Endothelial cell (in vitro differentiated cells): ENCODE measurements at regions not wholly inside any gene's neighbourhood (a gene's known extent, or its start where the extent isn't known, plus 50 kb on each side); places are given as distances from the start of the nearest gene placed in this dataset.
"Not testable (repeated sequence)": the region's sequence is repeated elsewhere in the genome, so short reads cannot be mapped to it uniquely, and the experiment has no call there.

Source experiments
- DNase-seq: peaks from one replicate; pipeline ENCODE4 v3.0.0; 2021; ENCODE audit warnings: low spot score
- H3K27ac Mint-ChIP-seq: one replicate; pipeline ENCODE4 v1.8.0; 2021; ENCODE audit warnings: mixed read lengths, inconsistent platforms; ENCODE audit not compliant: unreplicated experiment
- H3K27me3 Mint-ChIP-seq: one replicate; pipeline ENCODE4 v1.8.0; 2021; ENCODE audit warnings: mild to moderate bottlenecking, moderate library complexity, mixed read lengths, inconsistent platforms; ENCODE audit not compliant: unreplicated experiment
- H3K36me3 Mint-ChIP-seq: one replicate; pipeline ENCODE4 v1.8.0; 2021; ENCODE audit warnings: mild to moderate bottlenecking, low read depth, mixed read lengths, inconsistent platforms; ENCODE audit not compliant: unreplicated experiment
- H3K4me1 Mint-ChIP-seq: one replicate; pipeline ENCODE4 v1.8.0; 2021; ENCODE audit warnings: mild to moderate bottlenecking, mixed read lengths, inconsistent platforms; ENCODE audit not compliant: unreplicated experiment
- H3K4me3 Mint-ChIP-seq: one replicate; pipeline ENCODE4 v1.8.0; 2021; ENCODE audit warnings: mild to moderate bottlenecking, mixed read lengths, inconsistent platforms; ENCODE audit not compliant: unreplicated experiment
- H3K9me3 Mint-ChIP-seq: one replicate; pipeline ENCODE4 v1.8.0; 2021; ENCODE audit warnings: mixed read lengths, inconsistent platforms; ENCODE audit not compliant: unreplicated experiment
- CTCF ChIP-seq: fragments of 200-600 bp; sonication (generic); IDR thresholded peaks from one replicate; pipeline ENCODE4 v1.5.0; 2021; ENCODE audit warnings: antibody characterized with exemption; ENCODE audit not compliant: unreplicated experiment

DNA sequence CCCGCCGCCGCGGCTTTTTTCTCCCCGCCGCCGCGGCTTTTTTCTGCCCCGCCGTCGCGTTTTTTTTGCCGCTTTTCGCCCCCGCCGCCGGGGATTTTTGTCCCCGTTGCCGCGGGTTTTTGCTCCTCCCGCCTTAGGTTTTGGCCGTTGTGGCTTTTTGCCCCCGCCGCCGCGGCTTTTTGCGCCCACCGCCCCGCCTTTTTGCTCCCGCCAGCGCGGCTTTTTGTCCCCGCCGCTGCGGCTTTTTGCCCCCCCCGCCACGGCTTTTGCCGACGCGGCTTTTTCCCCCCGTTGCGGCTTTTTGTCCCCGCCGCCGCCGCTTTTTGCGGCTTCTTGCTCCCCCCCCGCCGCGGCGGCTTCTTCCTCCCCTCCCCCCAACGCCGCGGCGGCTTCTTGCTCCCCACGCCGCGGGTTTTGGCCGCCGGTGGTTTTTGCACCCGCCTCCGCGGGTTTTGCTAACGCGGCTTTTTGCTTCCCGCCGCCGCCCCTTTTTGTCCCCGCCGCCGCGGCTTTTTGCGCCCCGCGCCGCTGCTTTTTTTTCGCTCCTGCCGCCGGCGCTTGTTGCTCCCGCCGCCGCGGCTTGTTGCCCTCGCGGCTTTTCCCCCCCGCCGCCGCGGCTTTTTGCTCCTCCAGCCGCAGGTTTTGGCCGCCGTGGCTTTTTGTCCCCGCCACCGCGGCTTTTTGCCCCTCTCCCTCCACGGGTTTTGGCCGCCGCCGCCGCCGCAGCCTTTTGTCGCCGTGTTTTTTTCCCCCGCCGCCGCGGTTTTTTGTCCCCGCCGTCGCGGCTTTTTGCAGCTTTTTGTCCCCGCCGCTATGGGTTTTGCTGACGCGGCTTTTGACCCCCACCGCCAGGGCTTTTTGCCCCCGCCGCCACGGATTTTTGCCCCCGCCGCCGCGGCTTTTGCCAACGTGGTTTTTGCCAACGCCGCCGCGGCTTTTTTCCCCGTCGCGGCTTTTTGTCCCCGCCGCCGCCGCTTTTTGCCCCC is 150.3 kb downstream of the KCNJ18 start:
- Mint-ChIP-seq H3K9me3 (peaks cover 15% of the 10 kb centered on the region), H3K4me1 (no peaks in the 10 kb centered on the region), H3K36me3 (peaks cover 5% of the 10 kb centered on the region), H3K27ac (no peak overlapping the region), H3K27me3 (no peaks in the 10 kb centered on the region), H3K4me3 (no peak overlapping the region)
- TF ChIP-seq CTCF = no peak
- DNase-seq = no peak

DNA sequence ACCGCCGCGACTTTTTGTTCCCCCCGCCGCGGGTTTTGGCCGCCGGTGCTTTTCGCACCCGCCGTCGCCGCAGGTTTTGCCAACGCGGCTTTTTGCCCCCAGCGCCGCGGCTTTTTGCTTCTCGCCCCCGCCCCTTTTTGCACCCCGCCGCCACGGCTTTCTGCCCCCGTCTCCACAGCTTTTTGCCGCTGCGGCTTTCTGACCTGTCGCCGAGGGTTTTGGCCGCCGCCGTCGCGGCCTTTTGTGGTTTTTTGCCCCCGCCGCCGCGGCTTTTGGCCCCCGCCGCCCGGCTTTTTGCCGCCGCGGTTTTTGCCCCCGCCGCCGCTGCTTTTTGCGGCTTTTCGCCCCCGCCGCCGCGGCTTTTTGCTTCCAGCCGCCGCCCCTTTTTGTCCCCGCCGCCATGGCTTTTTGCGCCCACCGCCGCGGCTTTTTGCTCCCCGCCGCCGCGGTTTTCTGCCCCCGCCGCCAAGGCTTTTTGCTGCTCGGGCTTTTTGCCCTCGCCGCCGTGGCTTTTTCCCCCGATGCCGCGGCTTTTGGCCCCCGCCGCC is 151.1 kb downstream of the KCNJ18 start:
- no peak overlapping the region for H3K4me3 Mint-ChIP-seq
- H3K27ac Mint-ChIP-seq = no peak overlapping the region
- peaks cover 6% of the 10 kb centered on the region for H3K36me3 Mint-ChIP-seq
- H3K4me1 Mint-ChIP-seq = no peaks in the 10 kb centered on the region
- H3K9me3 Mint-ChIP-seq = peaks cover 16% of the 10 kb centered on the region
- TF ChIP-seq CTCF = no peak
- H3K27me3 Mint-ChIP-seq = peaks cover under 1% of the 10 kb centered on the region
- DNase-seq = no peak

- H3K4me3 Mint-ChIP-seq = no peak overlapping the region
- peaks cover 3% of the 10 kb centered on the region for H3K27me3 Mint-ChIP-seq
- TF ChIP-seq CTCF = no peak
- H3K36me3 Mint-ChIP-seq = peaks cover 9% of the 10 kb centered on the region
- no peak overlapping the region for H3K27ac Mint-ChIP-seq
- H3K4me1 Mint-ChIP-seq = no peaks in the 10 kb centered on the region
- peaks cover 20% of the 10 kb centered on the region for H3K9me3 Mint-ChIP-seq
- DNase-seq = no peak
These were observed 151.7 kb downstream of the KCNJ18 start for GRCh38 chr17:21843951-21844590.

- not testable (repeated sequence) for H3K27ac Mint-ChIP-seq, H3K4me1 Mint-ChIP-seq
These were observed 156.2 kb downstream of the KCNJ18 start for GRCh38 chr17:21848510-21848909.

DNA sequence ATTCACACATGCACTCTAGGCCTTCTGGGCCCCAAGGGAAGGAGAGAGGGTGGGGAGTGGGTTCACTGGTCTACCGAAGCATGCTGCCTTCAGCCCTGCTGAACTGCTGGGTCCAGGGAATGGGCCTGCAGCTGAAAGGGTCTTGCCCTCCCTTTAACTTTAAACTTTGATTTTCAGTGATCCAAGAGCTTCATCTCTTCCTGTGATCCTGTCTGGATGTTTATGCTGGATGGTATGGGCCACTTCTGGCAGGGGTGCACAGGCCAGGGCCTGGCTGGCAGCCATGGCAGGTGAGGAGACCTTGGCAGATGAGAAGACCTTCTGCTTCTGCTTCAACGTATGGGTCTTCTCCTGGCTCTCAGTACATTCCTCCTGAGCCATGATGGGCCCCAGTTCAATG is 156.7 kb downstream of the KCNJ18 start:
- not testable (repeated sequence) for H3K27me3 Mint-ChIP-seq, DNase-seq, H3K4me3 Mint-ChIP-seq, H3K27ac Mint-ChIP-seq, H3K4me1 Mint-ChIP-seq
- peaks cover 22% of the 10 kb centered on the region for H3K9me3 Mint-ChIP-seq
- H3K36me3 Mint-ChIP-seq = peaks cover 13% of the 10 kb centered on the region

More at GRCh38 chr17:21848510-21848909, 156.2 kb downstream of the KCNJ18 start:
- H3K9me3 Mint-ChIP-seq = peaks cover 22% of the 10 kb centered on the region
- H3K36me3 Mint-ChIP-seq = peaks cover 13% of the 10 kb centered on the region
- H3K27me3 Mint-ChIP-seq, DNase-seq, H3K4me3 Mint-ChIP-seq: not testable (repeated sequence)

- DNase-seq, H3K27me3 Mint-ChIP-seq, H3K27ac Mint-ChIP-seq, H3K4me3 Mint-ChIP-seq, H3K4me1 Mint-ChIP-seq, H3K36me3 Mint-ChIP-seq: not testable (repeated sequence)
- H3K9me3 Mint-ChIP-seq = peaks cover 15% of the 10 kb centered on the region
These were observed 158.3 kb downstream of the KCNJ18 start for GRCh38 chr17:21850614-21851013.
